Heart right ventricle (tissue), 16 donors: ENCODE measurements at regions not wholly inside any gene's neighbourhood (a gene's known extent, or its start where the extent isn't known, plus 50 kb on each side); places are given as distances from the start of the nearest gene placed in this dataset.

ENCODE experiments used
- ATAC-seq, 8 donors: fragments of 200-7000 bp; cut with Tn5 transposase; one replicate each; pipeline ENCODE4 v1.9.1; 2020; ENCODE audit warnings: mild to moderate bottlenecking in 8 of 8, moderate library complexity in 8 of 8, moderate number of reproducible peaks in 1 of 8
- DNase-seq, 2 donors: peaks; one replicate each; pipeline ENCODE4 v3.0.0-alpha.2; 2020
- H3K27ac ChIP-seq, 10 donors: fragments of 200-600 bp; sonication (generic) in 2 of 10; one replicate each; pipeline versions ENCODE4 v1.5.0 to v1.8.0; 2020 to 2022; ENCODE audit warnings: mild to moderate bottlenecking in 3 of 10
- H3K27me3 ChIP-seq, 7 donors: fragments of 200-600 bp; one replicate each; pipeline ENCODE4 v1.8.0; 2021 to 2022; ENCODE audit warnings: mild to moderate bottlenecking in 2 of 7
- H3K36me3 ChIP-seq, 9 donors: fragments of 200-600 bp; sonication (generic) in 1 of 9; one replicate each; pipeline versions ENCODE4 v1.5.0 to v1.8.0; 2020 to 2022; ENCODE audit warnings: mild to moderate bottlenecking in 2 of 9
- H3K4me1 ChIP-seq, 9 donors: fragments of 200-600 bp; sonication (generic) in 1 of 9; one replicate each; pipeline versions ENCODE4 v1.5.0 to v1.8.0; 2020 to 2022; ENCODE audit warnings: mild to moderate bottlenecking in 4 of 9
- H3K4me3 ChIP-seq, 10 donors: fragments of 200-600 bp; sonication (generic) in 2 of 10; one replicate each; pipeline versions ENCODE4 v1.5.0 to v1.8.0; 2020 to 2022; ENCODE audit warnings: mild to moderate bottlenecking in 7 of 10, moderate library complexity in 2 of 10
- H3K9me3 ChIP-seq, 11 donors: fragments of 200-600 bp in 10 of 11; sonication (generic) in 2 of 11; one replicate each; pipeline versions ENCODE4 v1.5.0 to v1.8.0; 2013 to 2022; ENCODE audit warnings: mild to moderate bottlenecking in 2 of 11, control low read depth in 1 of 11, moderate library complexity in 1 of 11
- WGBS, 2 donors: extraction: QIAGEN DNeasy Blood & Tissue Kit; methylation state at CpG; one replicate each; pipeline ENCODE4 v1.1.7; 2013; ENCODE audit warnings: inconsistent platforms in 1 of 2; 5-methylcytosine and 5-hydroxymethylcytosine counted together
- intact Hi-C, 10 donors: fragments of 100-400 bp; cut with DNase I; formaldehyde crosslinking; loops; one replicate each; pipeline versions ENCODE4 v1.11.1 to v1.14.2; 2022
- TF ChIP-seq, protein P1 (sequence below), 9 donors: fragments of 200-600 bp; sonication (generic) in 2 of 9; IDR thresholded peaks; one replicate each; pipeline versions ENCODE4 v1.5.0 to v1.8.0; 2021 to 2022; ENCODE audit warnings: antibody characterized with exemption in 9 of 9, mild to moderate bottlenecking in 5 of 9, moderate library complexity in 1 of 9
- donor health status: Arrhythmogenic right ventricular cardiomyopathy.
- donor health status: ischemic (EF 13 %, LVEDD 7.1; RV severe dilation, severe dysfunction).
- donor health status: healthy with polysubstance abuse.
- donor health status: DM: no; HTN: yes; CAD: no.
- donor health status: DM: no; HTN: no; CAD: no.
- donor health status: ischemic (EF 25% LVEDD 6.9; RV normal size, moderate dysfunction).
- donor health status: ischemic (EF 25% LVEDD 5.7; RV mildly dilated, moderate dysfunction).
- donor health status: healthy.
- donor health status: DM: yes; HTN: yes; CAD: no.
- donor health status: Ischemic cardiomyopathy.
- donor health status: ischemic (EF 35%, LVEDD 5.7; RV mildly dilated, moderate dysfunction).
- donor health status: nonischemic (EF 11% LVEDD 7.7; RV severe dilation, severe dysfunction).
- donor health status: DM: yes; HTN: yes; CAD: no.
- donor health status: PGD.
- donor health status: ischemic (EF 29% LVEDD 5.4; RV normal size, mild dysfunction).
- donor health status: nonischemic (EF 23%, LVEDD 6.1; RV moderate dilation, normal function).

DNA sequence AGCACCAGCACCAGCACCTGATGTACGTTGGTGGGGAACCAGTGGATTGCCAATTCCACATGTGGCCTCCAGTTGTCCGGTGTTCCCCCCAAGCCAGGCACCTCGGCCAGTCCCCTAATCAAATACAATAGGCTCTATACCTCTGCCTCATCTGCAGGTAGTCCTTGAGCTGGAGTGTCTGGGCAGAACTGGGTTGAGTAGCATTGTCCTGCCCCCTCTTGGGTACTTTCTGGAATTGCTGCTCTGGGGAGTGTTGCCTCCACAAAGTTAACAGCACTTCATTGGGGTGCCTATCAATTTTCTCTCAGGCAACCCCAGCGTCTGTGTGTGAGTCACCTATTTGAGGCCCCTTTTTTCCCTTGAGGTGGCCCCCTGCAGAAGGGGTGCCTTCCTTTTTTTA is 413.0 kb upstream of the LARGE1 start:
- Histone ChIP-seq H3K27ac (no peak overlapping the region), H3K4me1 (no peaks in the 10 kb centered on the region), H3K27me3 (no peaks in the 10 kb centered on the region), H3K4me3 (no peak overlapping the region), H3K9me3 (peaks cover 0 to 26% (median 13%) of the 10 kb centered on the region in 11 donors), H3K36me3 (no peaks in the 10 kb centered on the region)
- no peak for DNase-seq
- TF ChIP-seq, protein P1, sequence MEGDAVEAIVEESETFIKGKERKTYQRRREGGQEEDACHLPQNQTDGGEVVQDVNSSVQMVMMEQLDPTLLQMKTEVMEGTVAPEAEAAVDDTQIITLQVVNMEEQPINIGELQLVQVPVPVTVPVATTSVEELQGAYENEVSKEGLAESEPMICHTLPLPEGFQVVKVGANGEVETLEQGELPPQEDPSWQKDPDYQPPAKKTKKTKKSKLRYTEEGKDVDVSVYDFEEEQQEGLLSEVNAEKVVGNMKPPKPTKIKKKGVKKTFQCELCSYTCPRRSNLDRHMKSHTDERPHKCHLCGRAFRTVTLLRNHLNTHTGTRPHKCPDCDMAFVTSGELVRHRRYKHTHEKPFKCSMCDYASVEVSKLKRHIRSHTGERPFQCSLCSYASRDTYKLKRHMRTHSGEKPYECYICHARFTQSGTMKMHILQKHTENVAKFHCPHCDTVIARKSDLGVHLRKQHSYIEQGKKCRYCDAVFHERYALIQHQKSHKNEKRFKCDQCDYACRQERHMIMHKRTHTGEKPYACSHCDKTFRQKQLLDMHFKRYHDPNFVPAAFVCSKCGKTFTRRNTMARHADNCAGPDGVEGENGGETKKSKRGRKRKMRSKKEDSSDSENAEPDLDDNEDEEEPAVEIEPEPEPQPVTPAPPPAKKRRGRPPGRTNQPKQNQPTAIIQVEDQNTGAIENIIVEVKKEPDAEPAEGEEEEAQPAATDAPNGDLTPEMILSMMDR (IDR thresholded peaks at IDR 0.05), result peak in 2 of 9 donors; percentile 13 to 22
- intact Hi-C loops, result loop anchor here in 1 of 10 donors (5.0 kb wide), 1 partner anchor 406 kb away; no protein-coding TSS in a partner anchor
- WGBS, 2 donors, result 85 to 86% methylated on average over 4 of the region's 4 CpGs
- no peak for ATAC-seq

DNA sequence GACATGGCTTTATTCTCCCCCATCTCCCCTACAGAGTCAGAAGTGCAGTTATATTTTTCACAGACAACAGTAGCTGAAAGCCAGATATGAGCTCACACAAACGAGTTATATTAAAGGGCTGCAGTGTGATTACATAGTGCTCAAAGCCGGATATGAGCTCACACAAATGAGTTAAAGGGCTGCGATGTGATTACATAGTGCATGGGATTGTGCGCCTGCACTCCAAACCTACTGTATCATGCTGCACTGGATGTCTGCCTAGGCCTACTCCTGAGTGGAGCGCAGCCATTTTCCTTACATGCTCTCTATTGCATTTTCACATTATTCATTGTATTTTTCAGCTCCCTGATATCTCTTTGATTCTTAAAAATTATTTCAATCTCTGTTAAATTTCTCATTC is 414.6 kb upstream of the LARGE1 start:
- Histone ChIP-seq H3K27me3 (no peaks in the 10 kb centered on the region), H3K4me1 (no peaks in the 10 kb centered on the region), H3K9me3 (peaks cover 0 to 26% (median 13%) of the 10 kb centered on the region in 11 donors), H3K27ac (no peak overlapping the region), H3K36me3 (no peaks in the 10 kb centered on the region), H3K4me3 (no peak overlapping the region)
- no peak for ATAC-seq
- TF ChIP-seq, protein P1 (IDR thresholded peaks at IDR 0.05), result no peak
- intact Hi-C loops, result loop anchor here in 1 of 10 donors (5.0 kb wide), 1 partner anchor 408 kb away; no protein-coding TSS in a partner anchor
- DNase-seq, result no peak
- 73 to 77% methylated on average over 5 of the region's 5 CpGs for WGBS, 2 donors

DNA sequence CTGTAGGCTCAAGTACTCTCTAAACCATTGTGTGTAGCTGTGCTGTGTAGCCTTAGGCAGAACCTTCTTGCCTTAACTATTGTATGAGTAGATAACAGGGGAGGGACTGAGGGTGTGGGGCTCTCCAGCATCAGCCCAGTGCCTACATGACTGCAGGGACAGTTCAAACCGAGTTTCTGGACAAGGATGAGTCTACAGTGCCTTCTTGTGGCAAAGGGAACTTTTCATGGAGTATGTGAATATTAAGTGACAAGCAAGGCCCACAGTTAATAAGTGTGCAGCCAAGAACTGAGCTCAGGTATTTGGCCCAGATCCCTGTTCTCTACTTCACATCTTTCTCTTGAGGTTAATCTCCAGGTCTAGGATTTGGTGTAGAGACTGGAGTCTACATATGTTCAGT is 424.4 kb upstream of the LARGE1 start:
- no peaks in the 10 kb centered on the region for H3K4me1 ChIP-seq
- intact Hi-C loops, result loop anchor here in 4 of 10 donors (10.0 kb wide), 2 partner anchors 230 to 420 kb away; partner anchors contain the start of gene LARGE1 (in 3 of the 4)

GRCh38 chr22:34354071-34354817 is 434.0 kb upstream of the LARGE1 start:
- Histone ChIP-seq H3K4me1 (no peaks in the 10 kb centered on the region), H3K9me3 (no peaks in the 10 kb centered on the region), H3K27ac (no peak overlapping the region), H3K4me3 (no peak overlapping the region), H3K36me3 (no peaks in the 10 kb centered on the region), H3K27me3 (peaks cover 0 to 10% (median 0%) of the 10 kb centered on the region in 7 donors)
- intact Hi-C loops, result no loop called here
- 69 to 75% methylated on average over 12 of the region's 12 CpGs for WGBS, 2 donors
- TF ChIP-seq, protein P1 (IDR thresholded peaks at IDR 0.05), result no peak
- DNase-seq (no peak), ATAC-seq (no peak)

More for the DNA sequence above, 424.4 kb upstream of the LARGE1 start:
- Histone ChIP-seq H3K27ac (no peak overlapping the region), H3K4me3 (no peak overlapping the region), H3K27me3 (no peaks in the 10 kb centered on the region), H3K9me3 (no peaks in the 10 kb centered on the region), H3K36me3 (no peaks in the 10 kb centered on the region)
- ATAC-seq (peak in 4 of 8 donors; percentile 38 to 50 (median 44)), DNase-seq (no peak)
- 9 to 14% methylated on average over 1 of the region's 1 CpG for WGBS, 2 donors
- TF ChIP-seq, protein P1 (IDR thresholded peaks at IDR 0.05), result peak in 5 of 9 donors; percentile 13 to 40 (median 33)
